KMS-11 (cell line): ENCODE measurements at regions not wholly inside any gene's neighbourhood (a gene's known extent, or its start where the extent isn't known, plus 50 kb on each side); places are given as distances from the start of the nearest gene placed in this dataset.

Experiments
- H2AFZ ChIP-seq: fragments of 200-600 bp; sonication (generic); 2 replicates; pipeline ENCODE4 v1.6.1; 2016; ENCODE audit warnings: antibody characterized with exemption, mixed run types, low read depth
- H3K27ac ChIP-seq: fragments of 200-600 bp; sonication (generic); 2 replicates; pipeline ENCODE4 v1.6.1; 2016; ENCODE audit warnings: mild to moderate bottlenecking, mixed run types
- H3K27me3 ChIP-seq: fragments of 200-600 bp; sonication (generic); 2 replicates; pipeline ENCODE4 v1.6.1; 2017; ENCODE audit warnings: mild to moderate bottlenecking, low read depth, mixed run types, moderate library complexity; ENCODE audit not compliant: insufficient read depth
- H3K36me3 ChIP-seq: fragments of 200-600 bp; sonication (generic); 2 replicates; pipeline ENCODE4 v1.6.1; 2017; ENCODE audit warnings: mild to moderate bottlenecking, mixed run types; ENCODE audit not compliant: insufficient read depth
- H3K4me1 ChIP-seq: fragments of 200-600 bp; sonication (generic); 2 replicates; pipeline ENCODE4 v1.6.1; 2016; ENCODE audit warnings: mild to moderate bottlenecking, low read depth, mixed run types; ENCODE audit not compliant: poor library complexity, severe bottlenecking
- H3K4me2 ChIP-seq: fragments of 200-600 bp; sonication (generic); 2 replicates; pipeline ENCODE4 v1.7.0; 2016; ENCODE audit warnings: mild to moderate bottlenecking, mixed run types
- H3K4me3 ChIP-seq: fragments of 200-600 bp; sonication (generic); IDR thresholded peaks from 2 replicates; pipeline ENCODE4 v1.6.1; 2017; ENCODE audit warnings: low read depth, low read length, mixed read lengths; ENCODE audit not compliant: insufficient read depth
- H3K79me2 ChIP-seq: fragments of 200-600 bp; sonication (generic); 2 replicates; pipeline ENCODE4 v1.6.1; 2016; ENCODE audit warnings: low read depth, mixed run types; ENCODE audit not compliant: insufficient read depth
- H3K9ac ChIP-seq: fragments of 200-600 bp; sonication (generic); 2 replicates; pipeline ENCODE4 v1.6.1; 2016; ENCODE audit warnings: mild to moderate bottlenecking, mixed run types
- H4K20me1 ChIP-seq: fragments of 200-600 bp; sonication (generic); 2 replicates; pipeline ENCODE4 v1.6.1; 2016; ENCODE audit warnings: mild to moderate bottlenecking, mixed run types; ENCODE audit not compliant: insufficient read depth
- CTCF ChIP-seq: fragments of 200-600 bp; sonication (generic); conservative IDR thresholded peaks from 2 replicates; pipeline ENCODE4 v1.6.1; 2017; ENCODE audit warnings: low read depth, mild to moderate bottlenecking, antibody characterized with exemption, low read length, moderate library complexity, mixed read lengths

- Histone ChIP-seq H3K4me3 (no peak overlapping the region), H3K27me3 (no peaks in the 10 kb centered on the region), H3K9ac (no peak overlapping the region), H3K4me2 (no peak overlapping the region), H2AFZ (no peak overlapping the region), H3K36me3 (no peaks in the 10 kb centered on the region), H3K4me1 (no peaks in the 10 kb centered on the region), H3K27ac (no peak overlapping the region), H3K79me2 (no peaks in the 10 kb centered on the region), H4K20me1 (no peaks in the 10 kb centered on the region)
- TF ChIP-seq CTCF: no peak
Measured at GRCh38 chr3:804211-804610, 288.6 kb upstream of the CNTN6 start.

- Histone ChIP-seq H3K9ac (no peak overlapping the region), H4K20me1 (no peaks in the 10 kb centered on the region), H3K36me3 (no peaks in the 10 kb centered on the region), H3K4me3 (no peak overlapping the region), H2AFZ (no peak overlapping the region), H3K79me2 (no peaks in the 10 kb centered on the region), H3K4me1 (no peaks in the 10 kb centered on the region), H3K27me3 (no peaks in the 10 kb centered on the region), H3K4me2 (no peak overlapping the region), H3K27ac (no peak overlapping the region)
- no peak for TF ChIP-seq CTCF
Measured at GRCh38 chr3:805326-805725, 287.5 kb upstream of the CNTN6 start.

GRCh38 chr3:806006-806405, 286.8 kb upstream of the CNTN6 start:
- no peak overlapping the region for H3K27ac ChIP-seq
- H3K79me2 ChIP-seq: no peaks in the 10 kb centered on the region
- no peak overlapping the region for H2AFZ ChIP-seq
- TF ChIP-seq CTCF: no peak
- no peaks in the 10 kb centered on the region for H4K20me1 ChIP-seq
- H3K9ac ChIP-seq: no peak overlapping the region
- H3K4me3 ChIP-seq: no peak overlapping the region
- H3K4me2 ChIP-seq: no peak overlapping the region
- H3K36me3 ChIP-seq: no peaks in the 10 kb centered on the region
- no peaks in the 10 kb centered on the region for H3K4me1 ChIP-seq
- H3K27me3 ChIP-seq: no peaks in the 10 kb centered on the region

GRCh38 chr3:816605-817004, 276.2 kb upstream of the CNTN6 start:
- no peak overlapping the region for H2AFZ ChIP-seq
- no peak overlapping the region for H3K4me2 ChIP-seq
- TF ChIP-seq CTCF: no peak
- no peaks in the 10 kb centered on the region for H3K4me1 ChIP-seq
- no peak overlapping the region for H3K27ac ChIP-seq
- H4K20me1 ChIP-seq: no peaks in the 10 kb centered on the region
- H3K27me3 ChIP-seq: no peaks in the 10 kb centered on the region
- H3K36me3 ChIP-seq: no peaks in the 10 kb centered on the region
- H3K9ac ChIP-seq: no peak overlapping the region
- H3K4me3 ChIP-seq: no peak overlapping the region
- no peaks in the 10 kb centered on the region for H3K79me2 ChIP-seq

- Histone ChIP-seq H3K79me2 (no peaks in the 10 kb centered on the region), H3K4me3 (no peak overlapping the region), H3K4me1 (no peaks in the 10 kb centered on the region), H4K20me1 (no peaks in the 10 kb centered on the region), H2AFZ (no peak overlapping the region), H3K9ac (no peak overlapping the region), H3K4me2 (no peak overlapping the region), H3K27ac (no peak overlapping the region), H3K36me3 (no peaks in the 10 kb centered on the region), H3K27me3 (no peaks in the 10 kb centered on the region)
- TF ChIP-seq CTCF: no peak
Measured at GRCh38 chr3:834679-835078, 258.1 kb upstream of the CNTN6 start.
